GM23338 (cell line): ENCODE measurements at regions not wholly inside any gene's neighbourhood (a gene's known extent, or its start where the extent isn't known, plus 50 kb on each side); places are given as distances from the start of the nearest gene placed in this dataset.

Experiments
- ATAC-seq: fragments of 200-7000 bp; cut with Tn5 transposase; 3 replicates; pipeline ENCODE4 v1.9.1; 2020
- DNase-seq: peaks from one replicate; pipeline ENCODE4 v3.0.0-alpha.2; 2015; ENCODE audit warnings: low spot score
- H2AFZ ChIP-seq: fragments of 200-600 bp; sonication (generic); 2 replicates; pipeline ENCODE4 v1.8.0; 2016; ENCODE audit warnings: antibody characterized with exemption, mild to moderate bottlenecking, moderate library complexity
- H3F3A ChIP-seq: fragments of 200-600 bp; sonication (generic); replicated peaks from 2 replicates; pipeline ENCODE4 v1.8.0; 2017; ENCODE audit warnings: antibody characterized with exemption, mixed run types, low read depth
- H3K27ac ChIP-seq: fragments of 200-600 bp; sonication (generic); 2 replicates; pipeline ENCODE4 v1.6.1; 2016; ENCODE audit warnings: low read depth
- H3K27me3 ChIP-seq: fragments of 200-600 bp; sonication (generic); 2 replicates; pipeline ENCODE4 v1.8.0; 2016; ENCODE audit warnings: mild to moderate bottlenecking, mixed run types, moderate library complexity; ENCODE audit not compliant: insufficient read depth
- H3K36me3 ChIP-seq: fragments of 200-600 bp; sonication (generic); 2 replicates; pipeline ENCODE4 v1.8.0; 2016; ENCODE audit warnings: mild to moderate bottlenecking; ENCODE audit not compliant: insufficient read depth
- H3K4me1 ChIP-seq: fragments of 200-600 bp; sonication (generic); 2 replicates; pipeline ENCODE4 v1.8.0; 2016; ENCODE audit warnings: mild to moderate bottlenecking, moderate library complexity; ENCODE audit not compliant: insufficient read depth
- H3K4me2 ChIP-seq: fragments of 200-600 bp; sonication (generic); 2 replicates; pipeline ENCODE4 v1.7.1; 2017; ENCODE audit warnings: mixed run types
- H3K4me3 ChIP-seq: fragments of 200-600 bp; sonication (generic); 2 replicates; pipeline ENCODE4 v1.6.1; 2016; ENCODE audit warnings: mixed run types
- H3K79me2 ChIP-seq: fragments of 200-600 bp; sonication (generic); replicated peaks from 2 replicates; pipeline ENCODE4 v1.8.0; 2017; ENCODE audit warnings: mild to moderate bottlenecking; ENCODE audit not compliant: insufficient read depth
- H3K9me2 ChIP-seq: fragments of 200-600 bp; sonication (generic); 2 replicates; pipeline ENCODE4 v1.8.0; 2017; ENCODE audit not compliant: insufficient read depth
- H4K20me1 ChIP-seq: fragments of 200-600 bp; sonication (generic); replicated peaks from 2 replicates; pipeline ENCODE4 v1.8.0; 2017; ENCODE audit warnings: mild to moderate bottlenecking; ENCODE audit not compliant: insufficient read depth
- H3K27ac Mint-ChIP-seq: 2 replicates; pipeline ENCODE4 v1.8.0; 2020; ENCODE audit warnings: inconsistent platforms, mild to moderate bottlenecking, moderate library complexity, mixed read lengths
- H3K27me3 Mint-ChIP-seq: 3 replicates; pipeline ENCODE4 v1.8.0; 2022; ENCODE audit warnings: low read depth, mild to moderate bottlenecking, moderate library complexity, mixed read lengths, inconsistent platforms; ENCODE audit not compliant: insufficient read depth, poor library complexity
- H3K36me3 Mint-ChIP-seq: 3 replicates; pipeline ENCODE4 v1.8.0; 2021; ENCODE audit warnings: low read depth, mild to moderate bottlenecking, inconsistent platforms, moderate library complexity, mixed read lengths
- H3K4me1 Mint-ChIP-seq: 3 replicates; pipeline ENCODE4 v1.8.0; 2020; ENCODE audit warnings: mild to moderate bottlenecking, inconsistent platforms, mixed read lengths
- H3K4me3 Mint-ChIP-seq: 3 replicates; pipeline ENCODE4 v1.8.0; 2021; ENCODE audit warnings: moderate library complexity, mild to moderate bottlenecking, inconsistent platforms, mixed read lengths
- H3K9me3 Mint-ChIP-seq: 3 replicates; pipeline ENCODE4 v1.8.0; 2020; ENCODE audit warnings: moderate library complexity, mild to moderate bottlenecking, inconsistent platforms, mixed read lengths
- CREB1 ChIP-seq: fragments of 250-450 bp; sonication (Bioruptor Pico); IDR thresholded peaks from 2 replicates; pipeline ENCODE4 v1.5.0; 2020; ENCODE audit warnings: low read depth, mild to moderate bottlenecking, moderate library complexity
- EZH2 ChIP-seq: fragments of 200-600 bp; sonication (generic); IDR thresholded peaks from one replicate; pipeline ENCODE4 v1.8.0; 2017; ENCODE audit warnings: antibody characterized with exemption, mild to moderate bottlenecking, low read depth; ENCODE audit not compliant: unreplicated experiment
- JUNB ChIP-seq: IDR thresholded peaks from one replicate; pipeline ENCODE4 v1.6.1; 2016; ENCODE audit warnings: antibody characterized with exemption; ENCODE audit not compliant: unreplicated experiment
- REST ChIP-seq: IDR thresholded peaks from one replicate; pipeline ENCODE4 v1.6.1; 2018; ENCODE audit warnings: antibody characterized with exemption; ENCODE audit not compliant: unreplicated experiment
- STAT1 ChIP-seq: IDR thresholded peaks from one replicate; pipeline ENCODE4 v1.6.1; 2016; ENCODE audit warnings: antibody characterized with exemption; ENCODE audit not compliant: unreplicated experiment
- ZNF114 ChIP-seq: fragments of 250-450 bp; sonication (Bioruptor Pico); IDR thresholded peaks from 2 replicates; pipeline ENCODE4 v1.5.0; 2020; ENCODE audit warnings: mild to moderate bottlenecking, moderate library complexity
- ZNF331 ChIP-seq: fragments of 250-450 bp; sonication (Bioruptor Pico); IDR thresholded peaks from 2 replicates; pipeline ENCODE4 v1.5.0; 2020; ENCODE audit warnings: low read depth, mild to moderate bottlenecking, moderate library complexity
- ZNF462 ChIP-seq: fragments of 250-450 bp; sonication (Bioruptor Pico); IDR thresholded peaks from 2 replicates; pipeline ENCODE4 v1.5.0; 2020; ENCODE audit warnings: mild to moderate bottlenecking, moderate library complexity

- TF ChIP-seq ZNF462 (no peak), EZH2 (no peak), ZNF114 (CRISPR knock-in tag) (no peak), REST (no peak), ZNF331 (no peak)
These were observed 276.1 kb upstream of the PKDCC start (continued) for GRCh38 chr2:41771710-41772109.

- H3K27ac ChIP-seq = no peak overlapping the region
- H3K9me3 Mint-ChIP-seq = peaks cover 7% of the 10 kb centered on the region
- no peak for TF ChIP-seq ZNF114 (CRISPR knock-in tag)
- TF ChIP-seq JUNB = no peak
- TF ChIP-seq REST = no peak
- TF ChIP-seq CREB1 (CRISPR knock-in tag) = no peak
- TF ChIP-seq STAT1 = no peak
These were observed 275.1 kb upstream of the PKDCC start for GRCh38 chr2:41772697-41773096.

More at GRCh38 chr2:41772697-41773096, 275.1 kb upstream of the PKDCC start:
- Histone ChIP-seq H3K4me3 (no peak overlapping the region), H3K36me3 (no peaks in the 10 kb centered on the region), H3K4me1 (peaks cover 11% of the 10 kb centered on the region), H3K9me2 (peaks cover 13% of the 10 kb centered on the region), H3K27me3 (no peaks in the 10 kb centered on the region), H4K20me1 (no peaks in the 10 kb centered on the region), H2AFZ (no peak overlapping the region; the same call in 1 of the 2 replicates), H3K79me2 (no peaks in the 10 kb centered on the region), H3K4me2 (no peak overlapping the region), H3F3A (no peaks in the 10 kb centered on the region)
- Mint-ChIP-seq H3K4me1 (peaks cover 14% of the 10 kb centered on the region), H3K36me3 (peaks cover 3% of the 10 kb centered on the region; the same call in 1 of the 3 replicates), H3K27ac (no peak overlapping the region), H3K27me3 (no peaks in the 10 kb centered on the region), H3K4me3 (no peak overlapping the region)
- ATAC-seq = no peak
- DNase-seq = no peak
